Body of pancreas (tissue), 4 donors: ENCODE measurements at regions not wholly inside any gene's neighbourhood (a gene's known extent, or its start where the extent isn't known, plus 50 kb on each side); places are given as distances from the start of the nearest gene placed in this dataset.
"Not testable (repeated sequence)": the region's sequence is repeated elsewhere in the genome, so short reads cannot be mapped to it uniquely, and the experiment has no call there.

Source experiments
- POLR2A ChIP-seq, 3 donors: fragments of 450-650 bp; IDR thresholded peaks; one replicate each; pipeline ENCODE4 v1.6.1; 2016; ENCODE audit warnings: antibody characterized with exemption in 3 of 3, mild to moderate bottlenecking in 2 of 3
- TF ChIP-seq, protein P1 (sequence below), 7 experiments: fragments of 450-650 bp in 4 of 7; fragments of 200-600 bp in 3 of 7; sonication (generic) in 3 of 7; IDR thresholded peaks; one replicate each; pipeline ENCODE4 v1.5.1; 2016 to 2019; ENCODE audit warnings: antibody characterized with exemption in 7 of 7

DNA sequence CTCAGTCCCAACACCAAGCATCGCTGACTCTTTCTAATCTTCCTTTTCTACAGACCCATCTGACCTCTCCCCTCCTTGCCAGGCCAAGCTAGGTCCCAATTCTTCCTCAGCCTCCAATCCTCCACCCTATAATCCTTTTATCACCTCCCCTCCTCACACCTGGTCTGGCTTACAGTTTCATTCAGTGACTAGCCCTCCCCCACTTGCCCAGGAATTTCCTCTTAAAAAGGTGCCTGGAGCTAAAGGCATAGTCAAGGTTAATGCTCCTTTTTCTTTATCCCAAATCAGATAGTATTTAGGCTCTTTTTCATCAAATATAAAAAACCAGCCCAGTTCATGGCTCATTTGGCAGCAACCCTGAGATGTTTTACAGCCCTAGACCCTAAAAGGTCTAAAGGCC is 327.1 kb upstream of the KCNMB2 start:
- TF ChIP-seq POLR2A (IDR thresholded peaks at IDR 0.05): not testable (repeated sequence)
- TF ChIP-seq, protein P1, sequence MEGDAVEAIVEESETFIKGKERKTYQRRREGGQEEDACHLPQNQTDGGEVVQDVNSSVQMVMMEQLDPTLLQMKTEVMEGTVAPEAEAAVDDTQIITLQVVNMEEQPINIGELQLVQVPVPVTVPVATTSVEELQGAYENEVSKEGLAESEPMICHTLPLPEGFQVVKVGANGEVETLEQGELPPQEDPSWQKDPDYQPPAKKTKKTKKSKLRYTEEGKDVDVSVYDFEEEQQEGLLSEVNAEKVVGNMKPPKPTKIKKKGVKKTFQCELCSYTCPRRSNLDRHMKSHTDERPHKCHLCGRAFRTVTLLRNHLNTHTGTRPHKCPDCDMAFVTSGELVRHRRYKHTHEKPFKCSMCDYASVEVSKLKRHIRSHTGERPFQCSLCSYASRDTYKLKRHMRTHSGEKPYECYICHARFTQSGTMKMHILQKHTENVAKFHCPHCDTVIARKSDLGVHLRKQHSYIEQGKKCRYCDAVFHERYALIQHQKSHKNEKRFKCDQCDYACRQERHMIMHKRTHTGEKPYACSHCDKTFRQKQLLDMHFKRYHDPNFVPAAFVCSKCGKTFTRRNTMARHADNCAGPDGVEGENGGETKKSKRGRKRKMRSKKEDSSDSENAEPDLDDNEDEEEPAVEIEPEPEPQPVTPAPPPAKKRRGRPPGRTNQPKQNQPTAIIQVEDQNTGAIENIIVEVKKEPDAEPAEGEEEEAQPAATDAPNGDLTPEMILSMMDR (IDR thresholded peaks at IDR 0.05): not testable (repeated sequence)
